ENCODE measurements at regions not wholly inside any gene's neighbourhood (a gene's known extent, or its start where the extent isn't known, plus 50 kb on each side); places are given as distances from the start of the nearest gene placed in this dataset.

DNA sequence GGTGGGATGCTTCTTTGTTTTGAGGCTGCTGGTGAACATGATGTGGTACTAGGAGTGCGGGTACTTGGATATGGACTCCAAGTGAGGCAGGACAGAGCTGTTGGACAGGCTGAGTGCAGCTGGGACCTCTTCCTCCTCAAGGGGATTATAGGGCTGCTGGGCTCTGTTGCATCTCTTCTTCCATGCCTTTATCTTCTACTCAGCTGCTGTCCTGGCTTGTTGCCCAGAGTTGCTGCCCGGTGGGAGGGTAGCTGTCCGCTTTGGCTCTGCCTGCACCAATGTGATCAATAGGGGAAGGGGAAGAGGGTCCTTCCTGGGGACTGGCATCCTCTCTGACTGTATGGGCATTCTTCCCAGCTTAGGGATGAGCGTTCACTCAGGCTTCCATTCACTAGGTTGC lies 1217.9 kb upstream of the ACO1 start:
- no peaks in the 10 kb centered on the region for H3K4me1 ChIP-seq (replicated peaks in 1 of 4; ENCODE audit: control insufficient read depth in 3 of 4, insufficient read depth in 4 of 4, low read length in 3 of 4)
- no peak overlapping the region for H3K14ac ChIP-seq (ENCODE audit: insufficient read length)
- H3K36me3 ChIP-seq (ENCODE audit: control insufficient read depth in 2 of 4, insufficient read depth in 4 of 4, low read length in 3 of 4): no peaks in the 10 kb centered on the region
- H2AK5ac ChIP-seq (ENCODE audit: low read depth, low read length): no peak overlapping the region
- no peaks in the 10 kb centered on the region for H3K79me1 ChIP-seq (ENCODE audit: low read depth, low read length)
- no peak overlapping the region for H2AFZ ChIP-seq (ENCODE audit: low read length)
- H3K27ac ChIP-seq (ENCODE audit: low read depth, low read length): no peak overlapping the region
- POLR2A ChIA-PET (ENCODE audit: partially characterized antibody): no interaction called here
- H3K9ac ChIP-seq (replicated peaks in 1 of 4; ENCODE audit: extremely low read depth in 1 of 4, low read depth in 3 of 4, low read length in 3 of 4): no peak overlapping the region
- H3K4me2 ChIP-seq (ENCODE audit: insufficient read depth in 1 of 2, low read depth in 2 of 2, low read length in 2 of 2): no peak overlapping the region
- 95% methylated on average over 4 of the region's 4 CpGs; no CpG with 5 or more reads in 1 of the 2 experiments for WGBS, 2 experiments (ENCODE audit: extremely low coverage in 1 of 2, insufficient coverage in 1 of 2, insufficient read length in 1 of 2, insufficient replicate concordance in 2 of 2, low coverage in 1 of 2, low lambda C conversion rate in 2 of 2, missing lambda C conversion rate in 1 of 2)
- H4K8ac ChIP-seq (ENCODE audit: extremely low read depth, insufficient read depth, low read length): no peak overlapping the region
- H3K23ac ChIP-seq (ENCODE audit: insufficient read length): no peak overlapping the region
- H3K4ac ChIP-seq (replicated peaks; ENCODE audit: insufficient read length, low read depth, low read length): no peak overlapping the region
- CTCF ChIA-PET (ENCODE audit: partially characterized antibody): interaction anchor here (1.8 kb wide), 1 partner anchor 26 kb away, joined by 6 read pairs; no protein-coding TSS in a partner anchor
- H2BK15ac ChIP-seq (ENCODE audit: low read length): no peak overlapping the region
- no peak overlapping the region for H2BK12ac ChIP-seq (ENCODE audit: low read depth, low read length)
- H2BK20ac ChIP-seq (ENCODE audit: low read length): no peak overlapping the region
- H4K91ac ChIP-seq (replicated peaks; ENCODE audit: insufficient read length, low read length): no peak overlapping the region
- H4K20me1 ChIP-seq (replicated peaks in 1 of 2; ENCODE audit: control insufficient read depth in 1 of 2, insufficient read depth in 2 of 2, low read length in 2 of 2): no peaks in the 10 kb centered on the region
- no peaks in the 10 kb centered on the region; a peak in 1 of 7 replicates for H3K27me3 ChIP-seq (replicated peaks in 1 of 4; ENCODE audit: control insufficient read depth in 3 of 4, extremely low read depth in 1 of 4, insufficient read depth in 3 of 4, low read length in 3 of 4)
- H3K23me2 ChIP-seq (ENCODE audit: low read depth, low read length): peaks cover 2% of the 10 kb centered on the region; the same call in 1 of the 2 replicates
- H2BK5ac ChIP-seq (ENCODE audit: low read depth, low read length): no peak overlapping the region
- no peaks in the 10 kb centered on the region for H3K79me2 ChIP-seq (ENCODE audit: control insufficient read depth in 1 of 2, insufficient read depth in 2 of 2, low read length in 2 of 2)
- no peak overlapping the region for H3K18ac ChIP-seq (ENCODE audit: extremely low read depth, low read length)
- no peaks in the 10 kb centered on the region for H3K9me3 ChIP-seq (ENCODE audit: insufficient read depth in 2 of 2, low read depth in 1 of 2, low read length in 1 of 2)
- H2BK120ac ChIP-seq (replicated peaks; ENCODE audit: low read depth, low read length): no peak overlapping the region
- H3K4me3 ChIP-seq (ENCODE audit: extremely low read depth in 1 of 4, insufficient read depth in 2 of 4, low read depth in 3 of 4, low read length in 4 of 4): no peak overlapping the region
- H3K56ac ChIP-seq (replicated peaks; ENCODE audit: insufficient read length, low read depth, low read length): no peak overlapping the region
- DNase-seq (ENCODE audit: low read depth in 1 of 2, low spot score in 2 of 2) (no peak), FAIRE-seq (no peak)
- H4K5ac ChIP-seq (ENCODE audit: insufficient read length, low read depth, low read length): no peak overlapping the region
- TF ChIP-seq HDAC6 (IDR thresholded peaks at IDR 0.05; ENCODE audit: low read depth, low read length): no peak
